ENCODE measurements at regions not wholly inside any gene's neighbourhood (a gene's known extent, or its start where the extent isn't known, plus 50 kb on each side); places are given as distances from the start of the nearest gene placed in this dataset.
A peak's percentile ranks its signal among the peaks of the same experiment; 100 is the strongest.

GRCh38 chr5:175388531-175388930 is 55.5 kb downstream of the DRD1 start:
- no peak for DNase-seq

- DNase-seq, result no peak
These were observed 56.8 kb downstream of the DRD1 start for GRCh38 chr5:175387144-175387543.

GRCh38 chr5:175386526-175386925 is 57.5 kb downstream of the DRD1 start:
- no peak for DNase-seq

- no peak for DNase-seq
These were observed 58.2 kb downstream of the DRD1 start for GRCh38 chr5:175385691-175386362.

DNA sequence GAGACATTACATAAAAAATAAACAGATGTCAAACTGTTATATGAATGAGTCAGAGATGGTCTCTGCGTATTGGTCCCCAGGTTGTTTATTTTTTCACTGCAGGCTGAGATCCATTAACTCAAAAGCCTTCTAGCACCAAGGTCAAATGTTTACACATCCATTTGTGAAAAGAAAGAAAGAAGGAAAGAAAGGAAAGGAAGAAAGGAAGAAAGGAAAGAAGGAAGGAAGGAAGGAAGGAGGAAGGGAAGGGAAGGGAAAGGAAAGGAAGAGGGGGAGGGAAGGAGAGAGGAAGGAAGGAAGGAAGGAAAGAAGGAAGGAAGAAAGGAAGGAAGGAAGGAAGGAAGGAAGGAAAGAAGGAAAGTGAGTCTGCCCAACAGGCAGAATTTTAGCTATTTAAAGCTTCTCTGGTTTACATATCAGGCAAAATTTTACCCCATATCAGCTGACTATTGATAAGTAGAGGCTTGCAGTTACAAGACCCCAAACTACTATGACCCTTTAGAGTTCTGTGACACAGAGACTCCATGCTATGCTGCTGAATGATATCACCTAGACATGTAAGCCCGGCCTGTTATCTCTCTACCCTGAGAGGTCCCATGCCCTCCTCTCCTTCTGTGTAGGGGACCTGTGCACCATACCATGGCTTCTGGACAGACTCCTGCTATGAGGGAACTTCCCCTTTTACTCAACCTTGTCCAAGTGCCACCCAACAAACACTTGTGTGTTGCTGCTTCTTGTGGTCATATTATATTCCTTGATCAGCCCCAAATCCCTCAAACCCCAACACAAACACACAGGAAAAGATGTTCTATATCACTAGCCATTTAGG is 59.0 kb downstream of the DRD1 start:
- no peak for DNase-seq

GRCh38 chr5:175383350-175383749 is 60.6 kb downstream of the DRD1 start:
- no peak for DNase-seq

GRCh38 chr5:175382171-175382570 is 61.8 kb downstream of the DRD1 start:
- no peak for DNase-seq

GRCh38 chr5:175381130-175381529 is 62.9 kb downstream of the DRD1 start:
- no peak for DNase-seq

GRCh38 chr5:175380701-175381100 is 63.3 kb downstream of the DRD1 start:
- no peak for DNase-seq

DNA sequence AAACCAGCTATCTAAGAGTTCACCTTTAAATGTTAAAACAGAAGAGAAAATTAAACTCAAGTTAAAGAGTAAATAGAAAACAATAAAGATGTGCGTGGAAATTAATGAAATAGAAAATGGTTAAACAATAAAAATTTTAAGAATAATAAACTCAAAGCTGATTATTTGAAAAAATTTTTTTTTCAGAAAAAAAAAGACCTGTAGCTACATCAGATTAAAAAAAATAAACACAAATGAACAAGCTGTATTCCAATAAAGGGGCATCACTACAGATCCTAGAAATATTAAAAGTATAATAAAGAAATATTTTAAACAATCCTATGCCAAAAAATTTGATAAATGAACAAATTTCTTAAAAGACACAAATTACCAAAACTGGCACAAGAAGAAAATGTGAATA is 64.1 kb downstream of the DRD1 start:
- no peak for DNase-seq

DNA sequence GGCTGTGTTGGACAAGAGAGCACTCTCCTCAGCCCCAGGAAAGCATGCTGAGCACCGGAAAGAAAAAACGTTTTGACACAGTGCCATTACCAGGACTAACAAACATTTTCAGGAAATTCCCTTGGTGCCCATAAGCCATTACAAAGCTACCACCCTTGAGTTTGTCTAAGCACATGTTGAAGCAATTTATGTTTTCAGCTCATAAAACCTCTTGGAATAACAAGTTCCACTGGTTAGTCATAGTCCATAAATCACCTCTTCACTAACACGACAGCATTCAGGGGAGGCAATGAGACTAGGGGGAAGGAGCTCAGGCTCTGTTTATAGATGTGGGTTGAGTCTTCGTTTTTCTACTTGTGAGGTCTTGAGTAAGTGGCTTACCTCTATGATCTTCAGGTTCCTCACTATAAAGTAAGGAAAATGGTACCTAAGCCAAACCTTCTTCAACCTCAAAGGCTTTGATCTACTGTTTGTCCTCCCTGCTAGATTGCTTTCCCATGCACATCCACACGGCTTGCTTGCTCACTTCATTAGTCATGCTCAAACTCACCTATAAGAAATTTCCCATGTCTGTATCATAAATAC is 65.4 kb downstream of the DRD1 start:
- DNase-seq, result peak; percentile 54

- no peak for DNase-seq
These were observed 66.2 kb downstream of the DRD1 start for GRCh38 chr5:175377816-175378215.

GRCh38 chr5:175374166-175374875 is 69.7 kb downstream of the DRD1 start:
- no peak for DNase-seq

DNA sequence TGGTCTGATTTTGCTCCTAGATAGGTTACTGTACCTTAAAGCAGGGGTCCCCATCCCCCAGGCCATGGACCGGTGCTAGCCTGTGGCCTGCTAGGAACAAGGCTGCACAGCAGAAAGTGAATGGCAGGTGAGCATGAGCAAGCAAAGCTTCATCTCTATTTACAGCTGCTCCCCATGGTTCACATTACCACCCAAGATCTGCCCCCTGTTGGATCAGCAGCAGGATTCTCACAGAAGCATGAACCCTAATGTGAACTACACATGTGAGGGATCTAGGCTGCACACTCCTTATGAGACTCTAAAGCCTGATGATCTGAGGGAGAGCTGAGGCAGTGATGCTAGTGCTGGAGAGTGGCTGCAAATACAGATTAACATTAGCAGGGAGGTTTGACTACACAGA is 78.1 kb downstream of the DRD1 start:
- no peak for DNase-seq

- DNase-seq, result no peak
These were observed 80.7 kb downstream of the DRD1 start for GRCh38 chr5:175363300-175363699.

- DNase-seq, result no peak
These were observed 86.0 kb downstream of the DRD1 start for GRCh38 chr5:175357995-175358394.

GRCh38 chr5:175356428-175356827 is 87.6 kb downstream of the DRD1 start:
- no peak for DNase-seq

DNA sequence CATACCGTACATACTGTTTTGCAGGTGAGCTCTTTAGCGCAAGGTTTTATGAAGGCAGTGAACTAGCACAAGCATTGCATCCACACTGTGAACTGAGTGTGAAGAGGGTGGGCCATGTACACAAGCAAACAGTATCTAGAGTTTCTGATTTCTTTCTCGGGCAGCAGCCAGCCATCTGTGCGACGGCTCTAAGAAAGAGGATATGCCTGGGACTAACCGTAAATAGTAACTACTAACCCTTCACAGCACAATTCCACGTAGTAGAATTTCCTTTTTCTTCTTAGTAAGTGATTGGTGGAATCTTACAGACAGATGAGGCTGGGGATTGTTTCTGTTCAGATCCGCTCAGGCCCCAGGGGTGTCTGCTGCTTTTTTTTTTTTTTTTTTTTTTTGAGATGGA is 89.0 kb downstream of the DRD1 start:
- DNase-seq, result no peak

DNA sequence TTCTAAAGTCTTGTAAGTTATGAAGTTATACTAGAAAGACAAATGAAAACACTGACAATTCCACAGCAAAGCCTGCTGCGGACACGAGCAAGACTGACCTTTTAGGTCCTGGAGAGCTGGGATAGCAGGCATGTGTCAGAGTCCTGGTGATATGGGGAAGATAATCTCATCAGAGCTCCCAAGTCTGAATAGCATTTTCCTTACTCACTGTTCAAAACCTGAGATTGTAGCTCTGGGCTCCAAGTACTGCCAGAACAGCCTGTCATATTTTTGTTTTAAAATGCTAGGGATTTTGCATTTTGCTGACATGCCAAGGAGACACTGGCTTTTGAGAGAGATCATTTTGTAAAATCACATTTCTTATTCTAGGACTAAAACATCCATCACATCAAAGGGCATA is 90.1 kb downstream of the DRD1 start:
- no peak for DNase-seq

- no peak for DNase-seq
These were observed 91.9 kb downstream of the DRD1 start for GRCh38 chr5:175351897-175352590.

DNA sequence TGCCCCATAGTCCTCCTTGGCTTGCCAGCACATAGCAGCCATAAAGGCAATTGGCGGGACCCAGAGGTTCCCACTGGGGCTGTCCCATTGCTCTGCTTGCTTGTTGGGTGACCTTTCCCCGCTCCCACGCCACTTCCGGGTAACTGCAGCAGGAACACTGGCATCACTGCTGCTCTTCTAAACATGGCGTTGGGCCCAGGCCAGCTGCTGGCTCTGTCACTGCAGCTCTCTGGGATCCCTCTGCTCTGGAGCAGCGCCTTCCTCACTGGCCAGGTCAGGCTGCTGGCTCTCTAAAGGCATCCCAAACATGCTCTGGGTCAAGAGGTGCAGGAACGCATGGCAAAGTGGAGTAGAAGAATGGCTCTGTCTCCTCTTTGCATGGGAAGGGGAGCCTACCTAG is 92.9 kb downstream of the DRD1 start:
- DNase-seq, result no peak

GRCh38 chr5:175347931-175348330 is 96.1 kb downstream of the DRD1 start:
- no peak for DNase-seq

GRCh38 chr5:175347027-175347426 is 97.0 kb downstream of the DRD1 start:
- no peak for DNase-seq
